ENCODE measurements at regions not wholly inside any gene's neighbourhood (a gene's known extent, or its start where the extent isn't known, plus 50 kb on each side); places are given as distances from the start of the nearest gene placed in this dataset.

DNA sequence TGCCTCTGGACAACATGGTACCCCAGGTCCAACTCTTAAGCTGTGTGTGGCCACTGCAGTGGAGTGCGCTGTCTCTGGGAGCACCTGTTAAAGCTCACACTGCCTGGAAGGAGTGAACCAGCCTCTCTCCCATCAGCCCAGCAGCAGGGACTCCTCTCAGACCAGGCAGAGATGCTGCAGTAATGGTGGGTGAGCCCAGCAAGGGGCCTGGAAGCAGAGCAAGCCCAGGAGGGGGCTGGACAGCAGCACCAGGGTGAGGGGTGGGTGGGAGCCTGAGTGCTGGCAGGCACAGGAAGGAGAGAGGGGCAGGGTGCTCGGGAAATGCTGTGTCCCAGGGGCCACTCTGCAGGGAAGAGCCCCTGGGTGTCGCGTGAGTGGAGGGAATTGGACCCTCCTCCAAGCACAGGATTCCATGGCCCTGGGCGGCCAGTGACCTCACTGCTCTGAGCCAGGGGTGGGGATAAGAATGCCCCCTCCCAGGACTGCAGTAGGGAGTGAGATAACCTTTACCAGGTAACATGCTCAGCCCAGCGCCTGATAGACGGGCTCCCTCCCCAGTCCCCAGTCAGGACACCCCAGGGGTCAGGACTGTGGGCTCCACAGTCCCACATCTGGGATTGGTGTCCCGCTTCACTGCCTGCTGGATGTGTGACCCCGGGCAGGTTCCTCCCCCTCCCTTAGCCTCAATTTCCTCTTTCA, 313.1 kb downstream of the MATN1 start:
- TF ChIP-seq POLR2A (IDR thresholded peaks at IDR 0.05) (no peak), POLR2AphosphoS5 (IDR thresholded peaks at IDR 0.05) (no peak)
- TF ChIP-seq, protein P1, sequence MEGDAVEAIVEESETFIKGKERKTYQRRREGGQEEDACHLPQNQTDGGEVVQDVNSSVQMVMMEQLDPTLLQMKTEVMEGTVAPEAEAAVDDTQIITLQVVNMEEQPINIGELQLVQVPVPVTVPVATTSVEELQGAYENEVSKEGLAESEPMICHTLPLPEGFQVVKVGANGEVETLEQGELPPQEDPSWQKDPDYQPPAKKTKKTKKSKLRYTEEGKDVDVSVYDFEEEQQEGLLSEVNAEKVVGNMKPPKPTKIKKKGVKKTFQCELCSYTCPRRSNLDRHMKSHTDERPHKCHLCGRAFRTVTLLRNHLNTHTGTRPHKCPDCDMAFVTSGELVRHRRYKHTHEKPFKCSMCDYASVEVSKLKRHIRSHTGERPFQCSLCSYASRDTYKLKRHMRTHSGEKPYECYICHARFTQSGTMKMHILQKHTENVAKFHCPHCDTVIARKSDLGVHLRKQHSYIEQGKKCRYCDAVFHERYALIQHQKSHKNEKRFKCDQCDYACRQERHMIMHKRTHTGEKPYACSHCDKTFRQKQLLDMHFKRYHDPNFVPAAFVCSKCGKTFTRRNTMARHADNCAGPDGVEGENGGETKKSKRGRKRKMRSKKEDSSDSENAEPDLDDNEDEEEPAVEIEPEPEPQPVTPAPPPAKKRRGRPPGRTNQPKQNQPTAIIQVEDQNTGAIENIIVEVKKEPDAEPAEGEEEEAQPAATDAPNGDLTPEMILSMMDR (IDR thresholded peaks at IDR 0.05) = no peak
